ENCODE measurements at regions not wholly inside any gene's neighbourhood (a gene's known extent, or its start where the extent isn't known, plus 50 kb on each side); places are given as distances from the start of the nearest gene placed in this dataset.
"Not testable (repeated sequence)": the region's sequence is repeated elsewhere in the genome, so short reads cannot be mapped to it uniquely, and the experiment has no call there.

DNA sequence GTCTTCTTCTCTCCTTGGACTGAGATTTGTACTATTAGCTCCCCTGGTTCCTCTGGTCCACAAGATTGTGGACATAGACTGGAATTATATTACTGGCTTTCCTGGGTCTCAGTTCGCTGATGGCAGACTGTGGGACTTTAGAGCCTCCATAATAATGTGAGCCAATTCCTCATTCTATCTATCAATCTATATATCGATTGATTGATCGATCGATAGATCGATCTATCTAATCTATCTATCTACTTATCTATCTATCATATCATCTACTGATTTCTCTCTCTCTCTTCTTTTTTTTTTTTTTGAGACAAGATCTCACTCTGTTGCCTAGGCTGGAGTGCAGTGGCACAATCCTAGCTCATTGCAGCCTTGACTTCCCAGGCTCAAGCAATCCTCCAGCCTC, 51.5 kb upstream of the DDR1 start:
- no peak for DNase-seq

DNA sequence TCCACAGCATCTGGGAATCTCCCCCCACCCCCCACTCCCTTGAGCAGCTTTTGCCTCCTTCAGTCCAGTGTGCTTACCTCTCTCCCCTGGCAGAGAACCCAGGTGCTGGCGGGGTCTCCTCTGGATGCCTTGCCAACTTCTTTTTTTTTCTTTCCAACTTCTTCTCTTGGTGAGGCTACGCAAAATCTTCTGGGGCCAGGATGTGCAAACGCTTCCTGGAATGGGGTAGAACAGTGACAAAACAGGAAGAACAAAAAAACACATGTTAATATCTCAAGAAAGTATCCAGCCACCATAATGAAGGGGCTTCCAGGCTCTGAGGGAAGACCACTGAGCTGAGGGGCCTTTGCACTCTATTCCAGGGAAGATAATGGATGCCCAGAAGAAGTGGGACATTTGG, 53.9 kb upstream of the DDR1 start:
- DNase-seq, result no peak

DNA sequence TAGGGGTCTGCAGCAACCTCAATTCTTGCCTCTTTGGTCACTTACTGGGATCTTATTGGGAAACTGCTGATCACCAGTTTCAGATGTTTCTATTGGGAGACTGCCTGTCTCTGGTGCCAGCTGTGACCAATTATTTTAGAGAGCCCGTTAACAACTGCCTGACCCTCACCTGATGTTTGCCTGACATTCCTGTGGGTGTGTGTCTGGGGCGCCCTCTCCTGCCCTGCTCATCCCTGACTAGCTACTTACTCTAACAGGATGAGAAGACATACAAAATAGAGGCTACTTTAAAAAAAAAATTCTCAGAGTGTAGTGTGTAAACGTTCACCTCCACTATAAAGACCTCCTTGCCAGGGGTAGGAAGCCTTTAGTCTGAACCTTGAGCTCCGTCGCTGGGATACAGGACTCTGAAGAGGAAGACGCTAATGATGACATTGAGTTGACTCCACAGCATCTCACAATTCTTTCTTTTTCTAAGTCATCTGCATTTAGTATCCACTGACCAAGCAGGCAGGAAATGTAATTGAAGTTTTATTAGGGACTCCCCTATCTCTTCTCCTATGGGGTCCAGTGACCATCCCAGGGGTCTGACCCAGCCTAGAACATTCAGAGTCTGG, 54.6 kb upstream of the DDR1 start:
- DNase-seq, result no peak

DNA sequence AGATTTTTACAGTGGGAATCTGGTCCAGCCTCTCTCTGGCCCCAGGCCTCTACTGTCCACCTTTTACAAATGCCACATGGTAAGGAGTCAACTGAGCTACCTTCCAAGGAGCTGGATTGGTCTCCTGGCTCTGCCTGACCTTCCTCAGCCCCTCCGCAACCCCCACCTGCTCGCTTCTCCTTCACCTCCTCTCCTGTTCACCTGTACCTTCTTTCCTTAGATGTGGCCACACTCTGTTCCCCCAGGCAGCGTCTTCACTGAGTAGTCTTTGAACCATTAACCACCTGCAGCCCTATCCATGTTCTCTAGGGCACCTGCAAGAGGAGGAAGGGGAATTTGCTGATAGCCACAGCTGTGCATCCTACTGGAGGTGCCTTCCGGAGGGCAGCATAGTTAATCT, 55.3 kb upstream of the DDR1 start:
- DNase-seq, result no peak

DNA sequence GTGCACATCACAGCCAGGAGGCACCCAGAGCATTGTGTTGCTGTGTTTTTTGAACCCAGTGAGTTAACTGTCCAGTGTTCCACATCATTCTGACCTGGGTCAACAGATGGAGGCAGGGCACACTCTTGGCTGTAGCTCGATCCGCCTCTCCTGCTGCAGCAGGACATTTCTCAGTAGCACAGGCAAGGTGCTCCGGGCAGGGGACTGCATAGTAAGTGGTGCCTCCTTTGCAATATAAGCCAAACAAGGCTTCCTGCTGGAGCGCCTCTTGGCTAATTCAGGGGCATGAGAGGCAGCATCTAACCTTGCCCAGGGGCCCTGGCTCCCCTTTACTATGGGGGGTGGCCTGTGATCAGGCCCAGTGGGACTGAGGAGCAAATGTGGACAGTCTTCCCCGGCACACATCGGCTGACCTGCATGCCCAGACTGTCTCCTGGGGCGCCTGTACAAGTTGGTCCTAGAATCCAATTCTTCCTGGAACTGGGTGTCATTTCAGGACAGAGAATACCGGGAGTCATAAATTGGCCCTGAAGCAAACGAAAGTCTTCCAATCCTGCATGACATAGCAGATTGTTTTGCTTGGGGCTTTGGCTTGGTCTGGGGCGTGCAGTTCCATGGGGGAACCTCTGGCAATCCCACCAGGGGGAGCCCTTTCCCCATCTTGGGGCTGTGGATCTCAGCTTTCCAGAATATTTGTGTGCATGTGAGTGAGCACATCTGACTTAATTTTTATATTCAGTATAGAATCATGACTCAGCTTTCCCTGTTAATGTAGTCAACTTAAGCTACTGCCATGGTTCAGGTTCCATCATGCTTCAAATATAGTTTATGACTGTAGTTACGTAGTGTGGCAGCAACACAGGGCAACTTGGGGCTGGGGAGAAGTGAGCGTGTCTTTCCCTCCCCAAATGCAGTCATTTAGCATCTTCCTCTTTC, 56.0 kb upstream of the DDR1 start:
- DNase-seq, result peak; percentile 90

DNA sequence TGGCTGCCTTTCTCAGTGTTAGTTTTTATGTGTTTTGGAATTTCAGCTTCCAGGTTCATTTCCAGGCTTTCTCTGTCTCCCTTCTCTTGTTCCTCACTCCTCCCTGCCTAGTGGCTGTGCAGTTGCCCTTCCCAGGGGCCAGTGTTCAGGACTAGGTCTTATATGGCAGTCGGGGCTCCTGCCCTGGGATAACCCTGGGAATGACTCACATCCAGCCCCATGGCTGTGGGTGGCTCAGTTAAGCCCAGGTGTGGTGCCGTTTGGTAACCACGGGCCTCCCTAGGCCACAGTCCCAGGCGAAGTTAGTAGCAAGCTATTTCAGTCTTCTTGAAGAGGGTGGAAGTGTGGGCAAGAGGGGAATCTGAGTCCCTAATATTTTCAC, 57.4 kb upstream of the DDR1 start:
- no peak for DNase-seq

DNA sequence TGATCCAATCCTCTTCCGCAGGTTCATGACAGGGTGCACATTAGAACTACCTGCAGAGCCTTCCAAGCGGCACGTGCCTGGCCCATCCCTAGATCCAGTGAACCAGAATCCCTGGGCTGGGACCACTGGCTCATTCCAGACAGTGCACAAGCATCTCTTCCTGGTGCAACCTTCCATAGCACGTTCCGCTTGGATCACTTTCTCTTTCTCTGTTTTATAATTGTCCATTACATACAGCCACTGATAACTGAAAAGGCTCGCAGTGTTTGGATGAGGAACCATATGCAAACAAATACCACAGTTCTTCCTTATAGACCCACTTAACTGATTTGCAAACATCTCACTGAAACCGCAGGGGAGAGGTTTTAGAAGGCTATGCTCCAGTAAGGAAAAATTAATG, 59.6 kb upstream of the DDR1 start:
- DNase-seq, result no peak

DNA sequence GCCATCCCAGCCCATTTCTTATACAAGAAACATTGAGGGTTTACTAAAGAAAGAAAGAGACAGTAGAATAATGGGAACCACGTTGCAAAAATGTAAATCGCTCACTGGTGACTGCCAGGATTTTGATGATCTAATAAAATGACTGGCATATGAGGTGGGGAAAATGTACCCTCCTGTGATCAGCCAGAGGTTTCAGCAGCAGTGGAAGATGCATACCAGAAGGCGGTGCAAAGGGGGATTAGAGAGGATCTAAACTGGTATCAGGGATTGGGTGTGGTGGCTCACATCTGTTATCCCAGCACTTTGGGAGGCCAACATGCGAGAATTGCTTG, 60.8 kb upstream of the DDR1 start:
- no peak for DNase-seq

DNA sequence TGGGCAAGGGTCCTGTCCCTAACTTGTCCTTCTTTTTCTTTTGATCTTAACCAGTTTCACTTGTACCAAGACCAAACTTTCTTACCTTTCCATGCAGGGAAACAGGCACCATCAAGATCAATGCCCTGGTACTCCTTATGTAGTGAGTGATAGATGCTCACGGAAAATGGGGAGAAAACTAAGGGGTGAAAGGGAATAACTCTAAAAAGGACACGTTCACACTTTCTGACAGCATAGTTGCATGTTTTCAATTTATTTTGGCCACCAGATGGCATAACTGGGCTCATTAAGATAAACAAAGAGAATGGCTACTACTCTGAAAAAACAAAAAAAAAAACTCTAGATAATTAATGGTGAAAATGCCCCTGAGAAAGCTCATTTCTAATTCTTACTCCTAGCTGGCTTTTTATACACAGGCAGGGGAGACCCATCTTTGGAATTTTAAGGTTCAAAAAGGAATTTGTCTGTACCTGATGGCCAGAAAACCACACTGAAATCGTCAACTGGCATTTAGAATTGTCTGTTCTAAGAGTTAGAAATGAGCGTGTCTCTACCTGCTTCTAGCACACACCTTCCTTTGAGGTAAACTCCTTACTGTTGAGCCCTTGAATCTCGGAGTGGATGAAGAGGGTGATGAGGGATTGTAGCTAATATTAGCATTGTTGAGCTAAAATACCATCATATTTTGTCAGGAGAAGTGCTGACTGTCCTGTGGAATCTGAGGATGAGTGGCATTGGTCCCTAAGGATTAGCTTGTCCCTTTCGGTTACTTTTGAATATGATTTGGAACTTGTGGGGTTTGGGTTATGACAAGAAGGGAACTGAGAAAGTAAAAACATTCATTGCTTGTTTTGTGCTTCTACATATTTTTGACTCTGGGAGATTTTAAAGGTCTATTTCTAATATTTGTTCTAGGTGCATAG, 62.2 kb upstream of the DDR1 start:
- peak; percentile 39 for DNase-seq

DNA sequence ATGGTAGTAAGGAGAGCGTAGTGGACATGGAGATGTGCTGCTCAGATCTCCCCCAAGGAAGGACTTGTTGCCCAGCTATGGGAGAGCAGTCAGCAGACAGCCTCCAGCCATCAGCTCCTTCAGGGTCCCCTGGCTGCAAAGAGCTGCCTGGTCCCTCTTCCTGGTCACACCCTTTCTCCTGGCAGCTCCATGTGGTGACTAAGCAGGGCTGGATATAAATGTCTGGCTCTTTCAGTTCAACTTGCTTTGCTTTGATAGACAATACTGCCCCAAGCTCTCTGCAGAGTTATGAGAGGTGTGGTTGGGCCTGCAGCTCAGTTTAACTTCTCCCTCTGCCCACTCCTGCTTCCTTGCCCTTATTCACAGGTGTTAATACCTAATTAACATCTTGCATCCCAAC, 64.1 kb upstream of the DDR1 start:
- DNase-seq, result no peak

DNA sequence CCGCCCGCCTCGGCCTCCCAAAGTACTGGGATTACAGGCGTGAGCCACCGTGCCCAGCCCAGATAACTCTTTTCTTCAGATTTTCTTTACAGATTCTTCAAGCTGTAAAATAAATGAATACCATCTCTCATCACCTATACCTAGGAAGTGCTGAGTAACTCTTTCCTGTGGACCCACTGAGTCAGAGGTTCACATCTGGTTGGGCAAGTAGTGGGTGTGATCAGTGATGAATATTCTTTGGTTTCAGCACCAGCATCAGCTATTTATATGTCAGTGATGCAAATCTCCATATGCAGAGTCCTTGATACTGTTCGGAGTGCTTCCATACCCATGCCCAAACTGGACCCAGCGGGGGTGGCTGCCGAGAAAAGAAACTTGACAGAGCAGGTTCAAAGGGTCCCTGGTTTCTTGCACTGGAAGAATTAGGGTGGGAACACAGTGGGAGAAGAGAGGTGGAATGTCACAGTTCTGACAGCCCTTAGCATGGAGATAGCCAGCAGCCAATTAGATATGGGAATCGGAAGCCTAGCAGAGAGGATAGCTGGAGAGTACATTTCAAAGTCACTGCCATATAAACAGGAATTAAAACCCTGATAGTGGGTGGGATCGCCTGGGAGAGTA, 64.9 kb upstream of the DDR1 start:
- DNase-seq, result no peak

DNA sequence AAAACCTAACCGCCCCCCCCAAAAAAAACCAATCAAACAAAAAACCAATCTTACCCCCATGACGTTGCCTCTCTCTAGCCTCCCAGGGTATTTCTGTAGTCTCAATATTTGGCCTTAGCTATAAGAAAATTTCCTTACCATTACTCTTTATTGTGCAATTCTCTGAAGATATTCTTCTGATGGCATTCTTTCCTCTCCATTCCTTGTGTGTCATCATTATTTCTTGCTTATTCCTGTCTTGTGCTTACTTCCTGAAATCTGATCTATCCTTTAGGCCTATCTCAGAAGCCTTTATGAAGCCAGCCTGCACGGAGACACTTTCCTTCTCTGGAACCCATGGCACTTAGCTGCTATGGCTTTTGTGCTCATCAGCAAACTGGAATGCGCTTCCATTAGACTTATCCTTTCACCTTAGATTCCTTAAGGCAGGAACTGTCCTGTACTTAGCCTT, 65.9 kb upstream of the DDR1 start:
- no peak for DNase-seq

DNA sequence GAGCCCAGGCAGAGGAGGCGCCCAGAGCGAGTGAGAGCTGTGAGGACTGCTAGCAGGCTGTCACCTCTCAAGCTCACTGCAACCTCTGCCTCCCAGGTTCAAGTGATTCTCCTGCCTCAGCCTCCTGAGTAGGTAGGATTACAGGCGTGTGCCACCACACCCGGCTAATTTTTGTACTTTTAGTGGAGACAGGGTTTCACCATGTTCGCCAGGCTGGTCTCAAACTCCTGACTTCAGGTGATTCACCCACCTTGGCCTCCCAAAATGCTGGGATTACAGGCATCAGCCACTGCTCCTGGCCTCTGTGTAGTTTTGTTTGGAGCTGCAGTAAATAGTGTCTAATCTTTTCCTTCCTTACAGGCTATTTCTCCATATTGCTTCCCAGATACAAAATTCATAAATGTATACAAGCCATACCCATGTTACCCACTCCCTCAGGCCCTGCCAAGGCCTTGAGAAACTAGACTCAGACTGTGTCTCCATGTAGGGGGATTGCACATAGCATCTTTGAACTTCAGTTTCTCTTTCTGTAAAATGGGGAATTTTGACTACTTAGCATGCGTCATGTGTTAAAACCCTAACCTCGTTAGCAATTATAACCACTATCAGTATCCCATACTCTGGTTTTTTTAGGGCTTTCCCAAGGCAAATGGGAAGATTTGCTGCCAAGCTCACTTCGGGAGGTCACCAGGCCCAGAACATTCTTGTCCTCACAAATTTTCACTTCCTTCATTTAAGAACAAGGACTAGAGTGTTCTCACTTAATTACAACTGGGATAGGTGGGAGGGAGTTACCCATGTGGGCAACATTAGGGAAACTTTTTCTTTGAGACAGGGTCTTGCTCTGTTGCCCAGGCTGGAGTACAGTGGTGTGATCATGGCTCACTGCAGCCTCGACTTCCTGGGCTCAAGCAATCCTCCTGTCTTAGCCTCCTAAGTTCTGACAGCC, 67.3 kb upstream of the DDR1 start:
- DNase-seq, result no peak

DNA sequence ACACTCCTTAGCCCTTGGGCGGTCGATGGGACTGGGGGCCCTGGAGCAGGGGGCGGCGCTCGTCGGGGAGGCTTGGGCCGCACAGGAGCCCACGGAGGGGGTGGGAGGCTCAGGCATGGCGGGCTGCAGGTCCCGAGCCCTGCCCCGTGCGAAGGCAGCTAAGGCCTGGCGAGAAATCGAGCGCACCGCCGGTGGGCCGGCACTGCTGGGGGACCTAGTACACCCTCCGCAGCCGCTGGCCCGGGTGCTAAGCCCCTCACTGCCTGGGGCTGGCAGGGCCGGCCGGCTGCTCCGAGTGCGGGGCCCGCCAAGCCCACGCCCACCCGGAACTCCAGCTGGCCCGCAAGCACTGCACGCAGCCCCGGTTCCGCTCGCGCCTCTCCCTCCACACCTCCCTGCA, 68.0 kb upstream of the DDR1 start:
- DNase-seq, result not testable (repeated sequence)

DNA sequence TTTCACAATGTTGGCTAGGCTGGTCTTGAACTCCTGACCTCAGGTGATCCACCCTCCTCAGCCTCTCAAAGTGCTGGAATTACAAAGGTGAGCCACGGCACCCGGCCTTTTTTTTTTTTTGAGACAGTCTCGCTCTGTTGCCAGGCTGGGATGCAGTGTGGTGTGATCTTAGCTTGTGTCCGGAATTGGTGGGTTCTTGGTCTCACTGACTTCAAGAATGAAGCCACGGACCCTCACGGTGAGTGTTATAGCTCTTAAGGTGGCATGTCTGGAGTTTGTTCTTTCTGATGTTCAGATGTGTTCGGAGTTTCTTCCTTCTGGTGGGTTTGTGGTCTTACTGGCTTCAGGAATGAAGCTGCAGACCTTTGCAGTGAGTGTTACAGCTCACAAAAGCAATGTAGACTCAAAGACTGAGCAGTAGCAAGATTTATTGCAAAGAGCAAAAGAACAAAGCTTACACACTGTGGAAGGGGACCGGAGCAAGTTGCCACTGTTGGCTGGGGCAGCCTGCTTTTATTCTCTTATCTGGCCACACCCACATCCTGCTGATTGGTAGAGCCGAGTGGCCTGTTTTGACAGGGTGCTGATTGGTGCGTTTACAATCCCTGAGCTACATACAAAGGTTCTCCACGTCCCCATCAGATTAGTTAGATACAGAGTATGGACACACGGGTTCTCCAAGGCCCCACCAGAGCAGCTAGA, 69.1 kb upstream of the DDR1 start:
- DNase-seq, result not testable (repeated sequence)

DNA sequence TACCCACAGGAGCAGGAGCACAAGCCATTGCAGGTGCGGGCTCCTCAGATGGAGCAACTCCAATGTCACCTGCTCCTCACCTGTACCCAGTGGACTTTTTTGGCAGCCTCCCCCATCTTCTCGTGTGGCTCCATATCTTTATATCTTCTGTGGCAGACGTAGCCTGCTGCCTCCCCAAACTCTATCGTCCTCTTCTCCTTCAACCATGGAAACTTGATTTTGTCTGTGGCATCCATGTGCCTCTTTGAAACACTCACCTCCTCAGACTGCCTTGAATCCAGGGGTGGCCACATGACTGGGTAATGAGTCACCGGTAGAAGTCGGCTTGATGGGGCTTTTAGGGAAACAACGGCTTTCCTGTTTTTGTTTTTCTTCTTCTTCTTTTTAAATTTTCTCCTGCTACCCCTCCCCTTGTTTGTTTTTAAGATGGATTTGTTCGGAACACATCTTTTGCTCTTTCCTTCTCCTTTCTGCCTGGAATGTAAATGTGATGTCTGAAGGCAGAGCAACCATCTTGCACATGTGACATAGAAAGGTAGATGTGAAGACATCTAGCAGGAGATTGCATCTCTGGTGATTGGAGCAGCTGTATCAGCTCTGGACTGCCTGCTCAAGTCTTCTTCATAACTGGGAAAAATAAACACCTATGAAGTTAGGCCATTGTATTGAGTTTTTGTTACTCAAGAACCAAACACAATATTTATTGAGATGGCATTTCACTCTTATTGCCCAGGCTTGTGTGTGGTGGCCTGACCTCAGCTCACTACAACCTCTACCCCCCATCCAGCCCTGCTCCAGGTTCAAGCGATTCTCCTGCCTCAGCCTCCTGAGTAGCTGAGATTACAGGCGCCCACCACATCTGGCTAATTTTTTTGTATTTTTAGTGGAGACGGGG, 69.9 kb upstream of the DDR1 start:
- DNase-seq, result no peak

DNA sequence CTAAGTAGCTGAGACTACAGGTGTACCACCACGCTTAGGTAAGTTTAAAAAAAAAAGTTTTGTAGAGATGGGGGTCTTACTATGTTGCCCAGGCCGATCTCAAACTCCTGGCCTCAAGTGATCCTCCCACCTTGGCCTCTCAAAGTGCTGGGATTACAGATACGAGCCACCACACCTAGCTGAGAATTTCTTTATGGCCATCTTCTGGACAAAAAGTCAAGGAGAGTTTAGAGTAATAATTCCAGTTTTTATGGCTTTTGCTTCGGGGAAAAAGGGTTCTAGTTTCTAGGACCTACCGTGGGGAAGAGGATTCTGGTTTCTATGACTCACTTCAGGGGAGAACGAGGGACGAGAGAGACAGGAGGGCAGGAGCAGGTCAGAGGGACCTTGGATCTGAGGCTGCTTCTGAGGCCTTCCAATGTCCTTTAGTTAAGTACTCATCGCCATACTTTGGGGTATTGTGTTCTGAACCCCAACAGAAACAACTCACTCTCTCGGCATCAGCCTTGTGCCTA, 69.3 kb upstream of the IER3 start:
- DNase-seq, result no peak

DNA sequence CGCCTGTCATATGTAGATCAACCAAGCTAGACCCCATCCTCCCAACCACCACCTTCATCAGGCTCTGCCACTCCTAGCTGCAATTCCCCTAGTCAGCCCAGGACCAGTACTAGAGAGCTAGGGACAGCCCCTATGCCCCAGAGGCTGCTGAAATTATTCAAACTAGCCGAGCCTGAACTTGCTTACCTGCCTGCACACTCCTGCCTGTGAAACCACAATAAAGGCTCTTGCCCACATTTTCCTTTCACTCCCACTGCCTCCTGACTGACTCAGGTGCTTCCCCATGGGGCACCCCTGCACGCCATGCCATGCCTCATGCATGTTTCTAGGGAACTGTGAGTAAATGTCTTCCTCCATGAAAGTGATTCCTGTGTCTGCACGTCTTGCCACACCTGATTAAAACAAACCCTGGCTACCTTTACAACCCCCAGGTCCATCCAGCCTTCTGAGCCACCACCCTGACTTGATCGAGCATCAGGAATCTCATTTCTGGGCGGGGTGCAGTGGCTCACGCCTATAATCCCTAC, 66.5 kb upstream of the IER3 start:
- DNase-seq, result no peak

DNA sequence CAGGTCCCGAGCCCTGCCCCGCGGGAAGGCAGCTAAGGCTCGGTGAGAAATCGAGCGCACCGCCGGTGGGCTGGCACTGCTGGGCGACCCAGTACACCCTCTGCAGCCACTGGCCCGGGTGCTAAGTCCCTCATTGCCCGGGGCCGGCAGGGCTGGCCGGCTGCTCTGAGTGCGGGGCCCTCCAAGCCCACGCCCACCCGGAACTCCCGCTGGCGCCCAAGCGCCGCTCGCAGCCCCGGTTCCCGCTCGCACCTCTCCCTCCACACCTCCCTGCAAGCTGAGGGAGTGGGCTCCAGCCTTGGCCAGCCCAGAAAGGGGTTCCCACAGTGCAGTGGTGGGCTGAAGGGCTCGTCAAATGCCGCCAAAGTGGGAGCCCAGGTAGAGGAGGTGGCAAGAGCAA, 63.2 kb upstream of the IER3 start:
- not testable (repeated sequence) for DNase-seq
